ENCODE measurements at regions not wholly inside any gene's neighbourhood (a gene's known extent, or its start where the extent isn't known, plus 50 kb on each side); places are given as distances from the start of the nearest gene placed in this dataset.

DNA sequence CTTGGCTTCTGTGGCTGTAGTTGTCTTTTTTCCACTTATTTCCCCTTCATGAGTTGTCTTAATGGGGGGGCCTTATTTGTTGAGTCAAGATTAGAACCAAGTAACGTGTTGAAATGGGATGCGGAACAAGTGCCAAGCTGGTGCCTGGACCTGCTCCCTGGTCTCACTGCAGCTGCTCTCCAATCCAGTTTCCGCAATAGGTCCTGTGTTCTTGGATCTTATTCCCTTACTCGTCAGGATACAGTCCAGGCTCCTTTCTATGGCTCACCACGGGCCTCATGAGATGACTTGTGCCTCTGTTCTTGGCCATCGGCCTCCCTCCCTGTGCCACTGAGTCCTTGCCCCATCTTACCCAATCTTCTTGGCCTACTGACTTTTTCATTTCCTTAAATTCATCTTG lies 159.6 kb upstream of the CADM1 start:
- TF ChIP-seq, protein P1, sequence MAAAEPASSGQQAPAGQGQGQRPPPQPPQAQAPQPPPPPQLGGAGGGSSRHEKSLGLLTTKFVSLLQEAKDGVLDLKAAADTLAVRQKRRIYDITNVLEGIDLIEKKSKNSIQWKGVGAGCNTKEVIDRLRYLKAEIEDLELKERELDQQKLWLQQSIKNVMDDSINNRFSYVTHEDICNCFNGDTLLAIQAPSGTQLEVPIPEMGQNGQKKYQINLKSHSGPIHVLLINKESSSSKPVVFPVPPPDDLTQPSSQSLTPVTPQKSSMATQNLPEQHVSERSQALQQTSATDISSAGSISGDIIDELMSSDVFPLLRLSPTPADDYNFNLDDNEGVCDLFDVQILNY (CRISPR knock-in tag; conservative IDR thresholded peaks at IDR 0.05), result no peak
- TF ChIP-seq SMAD3 (CRISPR knock-in tag; IDR thresholded peaks at IDR 0.05) (no peak), DR1 (CRISPR knock-in tag; IDR thresholded peaks at IDR 0.05) (no peak), NR2C2 (CRISPR knock-in tag; IDR thresholded peaks at IDR 0.05; ENCODE audit: borderline replicate concordance) (no peak), ZNF225 (CRISPR knock-in tag; IDR thresholded peaks at IDR 0.05) (no peak), FOXK1 (CRISPR knock-in tag; IDR thresholded peaks at IDR 0.05; ENCODE audit: borderline replicate concordance, low read depth) (no peak), CTCF (CRISPR knock-in tag; IDR thresholded peaks at IDR 0.05) (no peak), KDM1A (CRISPR knock-in tag; IDR thresholded peaks at IDR 0.05) (no peak), POLR2A (IDR thresholded peaks at IDR 0.05; ENCODE audit: insufficient read depth in 1 of 2, low read depth in 2 of 2, low read length in 2 of 2) (no peak)

Measured in HepG2 (cell line).